Heart left ventricle (tissue), 16 donors: ENCODE measurements at regions not wholly inside any gene's neighbourhood (a gene's known extent, or its start where the extent isn't known, plus 50 kb on each side); places are given as distances from the start of the nearest gene placed in this dataset.
"Not testable (repeated sequence)": the region's sequence is repeated elsewhere in the genome, so short reads cannot be mapped to it uniquely, and the experiment has no call there.

Source experiments
- ATAC-seq, 4 donors: fragments of 200-7000 bp; cut with Tn5 transposase; one replicate each; pipeline ENCODE4 v1.9.1; 2020 to 2022; ENCODE audit warnings: moderate library complexity in 4 of 4, mild to moderate bottlenecking in 3 of 4, moderate number of reproducible peaks in 1 of 4
- DNase-seq, 5 donors: peaks; one replicate each; pipeline ENCODE4 v3.0.0-alpha.2; 2020
- H3K27ac ChIP-seq, 12 donors: fragments of 200-600 bp; sonication (generic) in 4 of 12; one replicate each; pipeline versions ENCODE4 v1.5.0 to v1.8.0; 2016 to 2022; ENCODE audit warnings: mild to moderate bottlenecking in 2 of 12
- H3K27me3 ChIP-seq, 9 donors: fragments of 200-600 bp; sonication (generic) in 2 of 9; one replicate each; pipeline versions ENCODE4 v1.5.1 to v1.8.0; 2016 to 2022; ENCODE audit warnings: mild to moderate bottlenecking in 3 of 9
- H3K36me3 ChIP-seq, 9 donors: fragments of 200-600 bp; sonication (generic) in 2 of 9; one replicate each; pipeline versions ENCODE4 v1.5.0 to v1.8.0; 2018 to 2022; ENCODE audit warnings: mild to moderate bottlenecking in 2 of 9
- H3K4me1 ChIP-seq, 12 donors: fragments of 200-600 bp; sonication (generic) in 4 of 12; one replicate each; pipeline versions ENCODE4 v1.5.0 to v1.8.0; 2016 to 2022; ENCODE audit warnings: mild to moderate bottlenecking in 3 of 12
- H3K4me3 ChIP-seq, 12 donors: fragments of 200-600 bp; sonication (generic) in 4 of 12; one replicate each; pipeline versions ENCODE4 v1.5.0 to v1.8.0; 2017 to 2022; ENCODE audit warnings: mild to moderate bottlenecking in 9 of 12, moderate library complexity in 4 of 12
- H3K9me3 ChIP-seq, 12 donors: fragments of 200-600 bp; sonication (generic) in 4 of 12; one replicate each; pipeline versions ENCODE4 v1.5.0 to v1.8.0; 2016 to 2022; ENCODE audit warnings: mild to moderate bottlenecking in 1 of 12
- CTCF ChIP-seq, 12 donors: fragments of 200-600 bp; sonication (generic) in 4 of 12; IDR thresholded peaks; one replicate each; pipeline versions ENCODE4 v1.5.0 to v1.8.0; 2018 to 2022; ENCODE audit warnings: antibody characterized with exemption in 12 of 12, mild to moderate bottlenecking in 5 of 12
- POLR2A ChIP-seq, 2 donors: fragments of 450-650 bp; IDR thresholded peaks; one replicate each; pipeline ENCODE4 v1.6.1; 2017; ENCODE audit warnings: antibody characterized with exemption in 2 of 2, mild to moderate bottlenecking in 2 of 2, moderate library complexity in 2 of 2
- WGBS, 4 donors: extraction: QIAGEN DNeasy Blood & Tissue Kit in 2 of 4; methylation state at CpG; one replicate each; pipeline versions ENCODE4 v1.1.5 to v1.1.7; 2013 to 2018; 5-methylcytosine and 5-hydroxymethylcytosine counted together
- intact Hi-C, 10 donors: fragments of 100-400 bp; cut with DNase I; formaldehyde crosslinking; loops; one replicate each; pipeline versions ENCODE4 v1.11.1 to v1.14.2; 2022
- donor health status: ischemic (EF 13 %, LVEDD 7.1; RV severe dilation, severe dysfunction).
- donor health status: healthy with polysubstance abuse.
- donor health status: DM: no; HTN: yes; CAD: no.
- donor health status: DM: no; HTN: no; CAD: no.
- donor health status: ischemic (EF 25% LVEDD 6.9; RV normal size, moderate dysfunction).
- donor health status: ischemic (EF 25% LVEDD 5.7; RV mildly dilated, moderate dysfunction).
- donor health status: healthy.
- donor health status: DM: yes; HTN: yes; CAD: no.
- donor health status: ischemic (EF 35%, LVEDD 5.7; RV mildly dilated, moderate dysfunction).
- donor health status: nonischemic (EF 11% LVEDD 7.7; RV severe dilation, severe dysfunction).
- donor health status: DM: yes; HTN: yes; CAD: no.
- donor health status: PGD.
- donor health status: ischemic (EF 29% LVEDD 5.4; RV normal size, mild dysfunction).
- donor health status: nonischemic (EF 23%, LVEDD 6.1; RV moderate dilation, normal function).

GRCh38 chr3:87958289-87958688, 100.5 kb downstream of the CGGBP1 start:
- no peaks in the 10 kb centered on the region for H3K4me1 ChIP-seq
- no peaks in the 10 kb centered on the region for H3K9me3 ChIP-seq
- H3K4me3 ChIP-seq: no peak overlapping the region
- no peak for TF ChIP-seq POLR2A (IDR thresholded peaks at IDR 0.05)
- TF ChIP-seq CTCF (IDR thresholded peaks at IDR 0.05): no peak
- H3K36me3 ChIP-seq: no peaks in the 10 kb centered on the region
- ATAC-seq: no peak
- intact Hi-C loops: no loop called here
- H3K27me3 ChIP-seq: no peaks in the 10 kb centered on the region
- no peak overlapping the region for H3K27ac ChIP-seq
- 34 to 53% (median 35%) methylated on average over 1 of the region's 1 CpG for WGBS, 4 donors
- no peak for DNase-seq

- WGBS, 4 donors: 84 to 94% (median 89%) methylated on average over 1 of the region's 1 CpG
- no peak overlapping the region for H3K27ac ChIP-seq
- no peak for TF ChIP-seq CTCF (IDR thresholded peaks at IDR 0.05)
- TF ChIP-seq POLR2A (IDR thresholded peaks at IDR 0.05): no peak
Observed at GRCh38 chr3:87957575-87957974, 101.2 kb downstream of the CGGBP1 start.

GRCh38 chr3:87949879-87950208, 109.0 kb downstream of the CGGBP1 start:
- DNase-seq: no peak
- H3K27ac ChIP-seq: no peak overlapping the region
- TF ChIP-seq CTCF (IDR thresholded peaks at IDR 0.05) (no peak), POLR2A (IDR thresholded peaks at IDR 0.05) (no peak)
- WGBS, 4 donors: 25 to 63% (median 54%) methylated on average over 1 of the region's 1 CpG
- no peaks in the 10 kb centered on the region for H3K9me3 ChIP-seq
- H3K36me3 ChIP-seq: no peaks in the 10 kb centered on the region
- no peak overlapping the region for H3K4me3 ChIP-seq
- no peaks in the 10 kb centered on the region for H3K4me1 ChIP-seq
- ATAC-seq: no peak
- H3K27me3 ChIP-seq: no peaks in the 10 kb centered on the region
- intact Hi-C loops: no loop called here

More at GRCh38 chr3:87957575-87957974, 101.2 kb downstream of the CGGBP1 start:
- DNase-seq (no peak), ATAC-seq (no peak)
- intact Hi-C loops: no loop called here
- Histone ChIP-seq H3K4me1 (no peaks in the 10 kb centered on the region), H3K9me3 (no peaks in the 10 kb centered on the region), H3K36me3 (no peaks in the 10 kb centered on the region), H3K27me3 (no peaks in the 10 kb centered on the region), H3K4me3 (no peak overlapping the region)

GRCh38 chr3:87949189-87949878, 109.5 kb downstream of the CGGBP1 start:
- DNase-seq (no peak), ATAC-seq (no peak)
- TF ChIP-seq POLR2A (IDR thresholded peaks at IDR 0.05) (no peak), CTCF (IDR thresholded peaks at IDR 0.05) (no peak)
- no peak overlapping the region for H3K27ac ChIP-seq
- WGBS, 4 donors: 71 to 84% (median 81%) methylated on average over 4 of the region's 4 CpGs
- H3K4me1 ChIP-seq: no peaks in the 10 kb centered on the region
- H3K9me3 ChIP-seq: no peaks in the 10 kb centered on the region
- H3K27me3 ChIP-seq: no peaks in the 10 kb centered on the region
- intact Hi-C loops: no loop called here
- no peak overlapping the region for H3K4me3 ChIP-seq
- no peaks in the 10 kb centered on the region for H3K36me3 ChIP-seq

- intact Hi-C loops, H3K9me3 ChIP-seq, H3K36me3 ChIP-seq, H3K27me3 ChIP-seq, ATAC-seq, H3K4me3 ChIP-seq, H3K27ac ChIP-seq, H3K4me1 ChIP-seq: not testable (repeated sequence)
- DNase-seq: peak in 1 of 5 donors; percentile 44
- WGBS, 4 donors: 91 to 96% (median 92%) methylated on average over 19 to 20 of the region's 20 CpGs
Observed at GRCh38 chr3:87946007-87946406, 112.8 kb downstream of the CGGBP1 start.

- H3K36me3 ChIP-seq, H3K27ac ChIP-seq, H3K4me1 ChIP-seq, H3K27me3 ChIP-seq, DNase-seq, ATAC-seq, intact Hi-C loops, H3K4me3 ChIP-seq: not testable (repeated sequence)
- peaks cover 0 to 17% (median 0%) of the 10 kb centered on the region in 12 donors for H3K9me3 ChIP-seq
- WGBS, 4 donors: 59 to 96% (median 94%) methylated on average over 2 to 8 of the region's 8 CpGs
Observed at GRCh38 chr3:87942256-87942655, 116.5 kb downstream of the CGGBP1 start.
